Tibial artery (tissue), 4 donors: ENCODE measurements at regions not wholly inside any gene's neighbourhood (a gene's known extent, or its start where the extent isn't known, plus 50 kb on each side); places are given as distances from the start of the nearest gene placed in this dataset.
"Not testable (repeated sequence)": the region's sequence is repeated elsewhere in the genome, so short reads cannot be mapped to it uniquely, and the experiment has no call there.

Experiments
- DNase-seq, 2 donors: peaks; one replicate each; pipeline ENCODE4 v3.0.0-alpha.2; 2019
- H3K27ac ChIP-seq, 2 donors: fragments of 200-600 bp; sonication (generic) in 1 of 2; 1 replicate in 1 of 2; 2 replicates in 1 of 2; pipeline ENCODE4 v1.5.1; 2018 to 2019; ENCODE audit warnings: mild to moderate bottlenecking in 1 of 2
- H3K27me3 ChIP-seq, 2 donors: fragments of 200-600 bp; sonication (generic) in 1 of 2; one replicate each; pipeline versions ENCODE4 v1.5.1 to v1.6.0; 2016 to 2019
- H3K36me3 ChIP-seq, 3 donors: fragments of 200-600 bp; sonication (generic) in 2 of 3; one replicate each; pipeline ENCODE4 v1.5.1; 2016 to 2019; ENCODE audit warnings: mild to moderate bottlenecking in 2 of 3
- H3K4me1 ChIP-seq, 4 donors: fragments of 200-600 bp; sonication (generic) in 2 of 4; 1 replicate in 3 of 4; 2 replicates in 1 of 4; pipeline ENCODE4 v1.5.1; 2016 to 2019
- H3K4me3 ChIP-seq, 2 donors: fragments of 200-600 bp; sonication (generic) in 1 of 2; 1 replicate in 1 of 2; 2 replicates in 1 of 2; pipeline ENCODE4 v1.5.1; 2018 to 2019; ENCODE audit warnings: mild to moderate bottlenecking in 2 of 2
- H3K9me3 ChIP-seq, 3 donors: fragments of 200-600 bp; sonication (generic) in 1 of 3; one replicate each; pipeline ENCODE4 v1.5.1; 2016 to 2019
- CTCF ChIP-seq, 2 experiments: fragments of 200-600 bp in 1 of 2; fragments of 450-650 bp in 1 of 2; IDR thresholded peaks; one replicate each; pipeline ENCODE4 v1.5.1; 2017 to 2019; ENCODE audit warnings: antibody characterized with exemption in 2 of 2, mild to moderate bottlenecking in 1 of 2, moderate library complexity in 1 of 2
- intact Hi-C: fragments of 100-400 bp; cut with DNase I; formaldehyde crosslinking; loops from one replicate; pipeline ENCODE4 v1.15.0; 2023; ENCODE audit warnings: low total_unique reads

- Histone ChIP-seq H3K4me1 (no peaks in the 10 kb centered on the region), H3K27ac (no peak overlapping the region), H3K9me3 (no peaks in the 10 kb centered on the region), H3K27me3 (no peaks in the 10 kb centered on the region), H3K4me3 (no peak overlapping the region), H3K36me3 (no peaks in the 10 kb centered on the region)
- no peak for TF ChIP-seq CTCF (IDR thresholded peaks at IDR 0.05)
- intact Hi-C loops = no loop called here
- DNase-seq = no peak
These were observed 124.0 kb upstream of the GOLGA6L4 start for GRCh38 chr15:84111575-84111974.

GRCh38 chr15:84112025-84112424 is 123.5 kb upstream of the GOLGA6L4 start:
- no peak for DNase-seq
- Histone ChIP-seq H3K9me3 (no peaks in the 10 kb centered on the region), H3K27me3 (no peaks in the 10 kb centered on the region), H3K36me3 (no peaks in the 10 kb centered on the region), H3K4me1 (no peaks in the 10 kb centered on the region), H3K4me3 (no peak overlapping the region), H3K27ac (no peak overlapping the region)
- no peak for TF ChIP-seq CTCF (IDR thresholded peaks at IDR 0.05)
- intact Hi-C loops = no loop called here

GRCh38 chr15:84113919-84114318 is 121.7 kb upstream of the GOLGA6L4 start:
- Histone ChIP-seq H3K36me3 (no peaks in the 10 kb centered on the region), H3K9me3 (no peaks in the 10 kb centered on the region), H3K27me3 (no peaks in the 10 kb centered on the region), H3K4me3 (no peak overlapping the region), H3K4me1 (no peaks in the 10 kb centered on the region), H3K27ac (no peak overlapping the region)
- DNase-seq = no peak
- no peak for TF ChIP-seq CTCF (IDR thresholded peaks at IDR 0.05)
- intact Hi-C loops = no loop called here

GRCh38 chr15:84114680-84115079 is 120.9 kb upstream of the GOLGA6L4 start:
- intact Hi-C loops, H3K36me3 ChIP-seq: not testable (repeated sequence)

GRCh38 chr15:84119351-84119750 is 116.2 kb upstream of the GOLGA6L4 start:
- intact Hi-C loops, DNase-seq, H3K27ac ChIP-seq: not testable (repeated sequence)

More at GRCh38 chr15:84114680-84115079, 120.9 kb upstream of the GOLGA6L4 start:
- H3K9me3 ChIP-seq, H3K27ac ChIP-seq, H3K27me3 ChIP-seq, DNase-seq, H3K4me1 ChIP-seq, H3K4me3 ChIP-seq: not testable (repeated sequence)

GRCh38 chr15:84120903-84121302 is 114.7 kb upstream of the GOLGA6L4 start:
- H3K27ac ChIP-seq, H3K4me1 ChIP-seq, H3K27me3 ChIP-seq, H3K4me3 ChIP-seq, H3K36me3 ChIP-seq, DNase-seq, intact Hi-C loops, H3K9me3 ChIP-seq: not testable (repeated sequence)

More at GRCh38 chr15:84119351-84119750, 116.2 kb upstream of the GOLGA6L4 start:
- not testable (repeated sequence) for H3K27me3 ChIP-seq, H3K9me3 ChIP-seq, H3K4me1 ChIP-seq, H3K4me3 ChIP-seq, H3K36me3 ChIP-seq

GRCh38 chr15:84128706-84129105 is 106.9 kb upstream of the GOLGA6L4 start:
- H3K36me3 ChIP-seq, intact Hi-C loops, H3K9me3 ChIP-seq, H3K27ac ChIP-seq, H3K4me3 ChIP-seq, H3K27me3 ChIP-seq, DNase-seq: not testable (repeated sequence)
- H3K4me1 ChIP-seq = peaks cover 0 to 21% (median 0%) of the 10 kb centered on the region in 4 donors

- H3K36me3 ChIP-seq, DNase-seq, H3K9me3 ChIP-seq, H3K27me3 ChIP-seq, H3K4me3 ChIP-seq, intact Hi-C loops, H3K27ac ChIP-seq: not testable (repeated sequence)
- peaks cover 0 to 21% (median 0%) of the 10 kb centered on the region in 4 donors for H3K4me1 ChIP-seq
These were observed 105.3 kb upstream of the GOLGA6L4 start for GRCh38 chr15:84130098-84130831.

GRCh38 chr15:84135931-84136456 is 99.6 kb upstream of the GOLGA6L4 start:
- H3K36me3 ChIP-seq, intact Hi-C loops: not testable (repeated sequence)

More at GRCh38 chr15:84135931-84136456, 99.6 kb upstream of the GOLGA6L4 start:
- not testable (repeated sequence) for H3K4me1 ChIP-seq, H3K27ac ChIP-seq, H3K27me3 ChIP-seq, H3K9me3 ChIP-seq, DNase-seq, H3K4me3 ChIP-seq
